ENCODE measurements at regions not wholly inside any gene's neighbourhood (a gene's known extent, or its start where the extent isn't known, plus 50 kb on each side); places are given as distances from the start of the nearest gene placed in this dataset.
"Not testable (repeated sequence)": the region's sequence is repeated elsewhere in the genome, so short reads cannot be mapped to it uniquely, and the experiment has no call there.

DNA sequence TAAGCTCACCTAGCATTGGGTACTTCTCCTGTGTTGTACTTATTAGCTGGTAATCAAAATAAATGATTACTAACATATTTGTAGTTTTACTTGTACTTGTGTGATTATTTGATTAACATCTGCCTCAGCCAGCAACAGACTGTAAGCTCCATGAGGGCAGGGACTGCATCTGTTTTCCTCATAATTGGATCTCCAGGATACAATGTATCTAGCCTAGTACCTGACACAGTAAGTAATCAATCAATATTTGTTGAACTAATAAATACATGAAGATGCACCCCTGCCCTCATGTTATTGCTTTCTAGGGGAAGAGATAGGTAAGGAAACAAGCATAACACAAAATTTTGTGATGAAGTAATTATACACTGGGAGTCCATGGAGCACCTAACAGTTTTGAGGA lies 101.5 kb downstream of the TENT5C start:
- DNase-seq (ENCODE audit: low read depth): no peak

DNA sequence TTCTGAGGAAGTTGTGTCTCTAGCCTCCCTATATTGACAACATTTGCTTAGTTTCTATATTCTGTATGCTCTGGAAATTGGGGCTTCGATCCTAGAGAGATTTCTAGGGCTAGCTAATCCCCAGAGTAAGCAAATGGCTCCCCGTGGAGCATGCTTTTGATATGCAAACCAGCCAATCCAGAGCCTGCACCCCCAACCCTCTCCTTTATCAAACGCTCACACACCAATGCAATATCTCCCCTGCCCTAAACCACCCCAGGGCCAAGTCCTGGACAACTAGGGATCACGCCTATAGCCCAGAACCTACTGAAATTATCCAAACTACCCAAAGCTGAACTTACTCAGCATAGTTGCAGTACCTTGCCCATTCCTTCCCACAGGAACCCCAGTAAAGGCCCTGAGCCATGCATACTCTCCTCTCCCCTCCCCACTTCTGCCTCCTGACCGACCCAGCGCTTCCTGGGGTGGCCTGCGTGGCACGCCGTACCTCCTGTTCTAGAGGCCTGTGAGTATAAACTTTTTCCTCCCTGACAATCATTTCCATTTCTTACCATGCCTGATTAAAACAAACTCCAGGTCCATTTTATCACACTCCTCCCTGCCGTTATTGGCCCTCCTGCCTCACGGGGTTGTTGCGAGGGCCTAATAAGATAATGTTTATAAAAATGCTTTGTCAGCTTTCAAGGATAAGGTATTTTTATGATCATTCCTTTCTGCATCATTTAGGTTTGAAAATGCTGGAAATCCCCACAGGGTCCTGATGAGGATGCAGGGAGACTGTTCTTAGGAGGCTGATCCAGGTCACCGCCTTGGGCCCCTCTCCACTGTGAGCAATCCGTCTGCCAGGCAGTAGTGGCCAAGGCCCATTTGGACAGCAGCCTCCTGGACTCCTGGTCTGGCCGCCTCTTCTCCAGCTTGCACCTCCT lies 102.7 kb downstream of the TENT5C start:
- no peak for DNase-seq (ENCODE audit: low read depth)

DNA sequence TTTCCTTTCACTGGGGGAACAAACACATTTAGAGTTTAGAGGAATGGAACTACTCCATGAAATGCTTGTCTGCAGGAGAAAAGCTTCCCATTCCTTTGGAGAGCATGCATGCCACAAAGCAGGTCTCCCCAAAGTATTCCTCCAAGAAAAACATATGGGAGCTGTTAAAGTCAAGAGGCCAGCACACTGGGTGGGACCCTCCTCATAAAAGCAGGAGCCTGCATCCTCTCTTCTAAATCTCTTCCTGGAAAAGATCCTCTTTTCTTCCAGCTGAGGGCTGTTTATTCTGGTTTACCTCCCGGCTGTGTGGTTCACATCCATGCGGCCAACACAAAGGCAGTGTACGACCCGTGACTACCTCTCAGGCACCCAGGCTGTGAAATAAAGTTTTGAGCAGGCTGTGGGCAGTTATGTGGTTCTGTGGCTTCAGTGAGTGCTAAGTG lies 103.4 kb downstream of the TENT5C start:
- DNase-seq (ENCODE audit: low read depth): no peak

DNA sequence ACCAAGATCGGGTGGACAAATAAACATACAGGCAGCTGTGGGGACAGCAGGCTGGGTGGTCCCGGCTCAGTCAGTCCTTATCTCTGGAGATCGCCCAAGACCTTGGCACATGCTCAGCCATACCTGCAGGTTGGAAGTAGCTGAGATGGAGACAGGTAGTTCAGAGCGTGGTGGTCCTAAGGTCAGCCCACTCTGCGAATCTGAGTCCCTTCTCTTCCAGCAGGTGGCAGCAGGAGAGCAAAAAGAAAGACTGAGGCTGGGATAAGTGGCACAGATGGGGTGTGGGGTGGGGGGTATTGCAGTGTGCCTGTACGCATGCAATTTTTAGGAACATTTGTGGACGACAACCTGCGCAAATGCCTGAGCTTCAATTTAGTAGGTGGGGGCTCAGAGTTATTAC lies 104.9 kb downstream of the TENT5C start:
- no peak for DNase-seq (ENCODE audit: low read depth)

DNA sequence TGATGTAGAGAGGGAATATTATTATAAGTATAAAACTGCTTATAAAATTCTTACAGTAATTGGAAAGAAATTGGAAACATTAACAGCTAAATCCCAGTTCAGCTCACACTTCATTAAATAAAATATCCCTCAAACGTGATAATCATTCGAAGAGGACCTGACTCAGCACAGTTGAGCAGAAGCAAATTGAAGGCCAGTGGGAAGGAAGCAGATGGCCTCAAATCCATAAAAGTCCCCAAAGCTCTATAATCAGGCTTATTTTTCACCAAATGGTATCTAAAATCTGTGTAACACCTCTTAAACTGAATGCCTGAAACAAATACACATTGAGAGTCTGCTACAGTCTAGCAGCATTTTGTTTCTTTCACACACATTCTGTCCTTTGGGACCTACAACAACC lies 106.8 kb downstream of the TENT5C start:
- DNase-seq (ENCODE audit: low read depth): no peak

DNA sequence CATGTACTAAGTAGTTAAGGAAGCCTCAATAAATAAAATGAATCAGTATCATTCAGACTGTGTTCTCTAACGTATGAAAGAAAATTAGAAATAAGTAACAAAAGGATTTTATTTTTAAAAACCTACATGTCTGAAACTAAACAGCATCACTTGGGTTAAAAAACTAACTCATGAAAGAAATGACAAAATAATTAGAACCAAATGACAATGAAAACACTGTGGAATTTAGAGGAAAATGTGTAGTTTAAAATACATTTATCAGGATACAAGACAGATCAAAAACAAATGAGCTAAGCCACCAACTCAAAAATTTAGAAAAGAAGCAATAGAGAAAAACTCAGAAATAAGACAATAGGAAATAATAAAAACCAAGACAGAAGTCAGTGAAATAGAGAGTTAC lies 108.7 kb downstream of the TENT5C start:
- DNase-seq (ENCODE audit: low read depth): no peak

DNA sequence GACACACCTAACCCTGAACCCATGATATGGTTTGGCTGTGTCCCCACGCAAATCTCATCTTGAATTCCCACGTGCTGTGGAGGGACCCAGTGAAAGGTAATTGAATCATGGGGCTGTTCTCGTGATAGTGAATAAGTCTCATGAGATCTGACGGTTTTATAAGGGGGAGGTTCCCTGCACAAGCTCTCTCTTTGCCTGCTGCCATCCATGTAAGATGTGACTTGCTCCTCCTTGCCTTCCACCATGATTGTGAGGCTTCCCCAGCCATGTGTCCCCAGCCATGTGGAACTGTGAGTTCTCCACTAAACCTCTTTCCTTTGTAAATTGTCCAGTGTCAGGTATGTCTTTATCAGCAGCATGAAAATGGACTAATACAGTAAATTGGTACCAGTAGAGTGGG lies 110.2 kb downstream of the TENT5C start:
- not testable (repeated sequence) for DNase-seq (ENCODE audit: low read depth)

DNA sequence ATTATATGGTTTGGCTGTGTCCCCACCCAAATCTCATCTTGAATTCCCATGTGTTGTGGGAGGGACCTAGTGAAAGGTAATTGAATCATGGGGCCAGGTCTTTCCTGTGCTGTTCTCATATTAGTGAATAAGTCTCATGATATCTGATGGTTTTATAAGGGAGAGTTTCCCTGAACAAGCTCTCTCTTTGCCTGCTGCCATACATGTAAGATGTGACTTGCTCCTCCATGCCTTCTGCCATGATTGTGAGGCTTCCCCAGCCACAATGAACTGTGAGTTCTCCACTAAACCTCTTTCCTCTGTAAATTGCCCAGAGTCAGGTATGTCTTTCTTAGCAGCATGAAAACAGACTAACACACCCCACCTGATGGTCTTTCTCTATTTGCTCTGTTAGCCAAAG lies 112.1 kb downstream of the TENT5C start:
- DNase-seq (ENCODE audit: low read depth): not testable (repeated sequence)

DNA sequence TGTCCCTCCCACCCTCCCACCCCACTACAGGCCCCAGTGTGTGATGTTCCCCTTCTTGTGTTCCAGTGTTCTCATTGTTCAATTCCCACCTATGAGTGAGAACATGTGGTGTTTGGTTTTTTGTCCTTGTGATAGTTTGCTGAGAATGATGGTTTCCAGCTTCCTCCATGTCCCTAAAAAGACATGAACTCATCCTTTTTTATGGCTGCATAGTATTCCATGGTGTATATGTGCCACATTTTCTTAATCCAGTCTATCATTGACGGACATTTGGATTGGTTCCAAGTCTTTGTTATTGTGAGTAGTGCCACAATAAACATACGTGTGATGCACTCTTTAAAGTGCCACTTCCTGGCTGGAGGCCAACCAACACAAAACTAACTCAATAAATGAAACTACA lies 112.7 kb downstream of the TENT5C start:
- DNase-seq (ENCODE audit: low read depth): not testable (repeated sequence)

DNA sequence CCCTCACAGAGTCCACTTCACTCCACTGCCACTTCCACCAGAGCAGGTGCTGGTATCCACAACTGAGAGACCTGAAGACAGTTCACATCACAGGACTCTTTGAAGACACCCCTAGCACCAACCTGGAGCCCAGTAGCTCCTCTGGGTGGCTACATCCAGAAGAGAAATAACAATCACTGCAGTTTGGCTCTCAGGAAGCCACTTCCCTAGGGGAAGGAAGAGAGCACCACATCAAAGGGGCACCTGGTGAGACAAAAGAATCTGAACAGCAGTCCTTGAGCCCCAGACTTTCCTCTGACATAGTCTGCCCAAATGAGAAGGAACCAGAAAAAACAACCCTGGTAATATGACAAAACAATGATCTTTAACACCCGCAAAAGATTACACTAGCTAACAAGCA lies 113.2 kb downstream of the TENT5C start:
- no peak for DNase-seq (ENCODE audit: low read depth)

DNA sequence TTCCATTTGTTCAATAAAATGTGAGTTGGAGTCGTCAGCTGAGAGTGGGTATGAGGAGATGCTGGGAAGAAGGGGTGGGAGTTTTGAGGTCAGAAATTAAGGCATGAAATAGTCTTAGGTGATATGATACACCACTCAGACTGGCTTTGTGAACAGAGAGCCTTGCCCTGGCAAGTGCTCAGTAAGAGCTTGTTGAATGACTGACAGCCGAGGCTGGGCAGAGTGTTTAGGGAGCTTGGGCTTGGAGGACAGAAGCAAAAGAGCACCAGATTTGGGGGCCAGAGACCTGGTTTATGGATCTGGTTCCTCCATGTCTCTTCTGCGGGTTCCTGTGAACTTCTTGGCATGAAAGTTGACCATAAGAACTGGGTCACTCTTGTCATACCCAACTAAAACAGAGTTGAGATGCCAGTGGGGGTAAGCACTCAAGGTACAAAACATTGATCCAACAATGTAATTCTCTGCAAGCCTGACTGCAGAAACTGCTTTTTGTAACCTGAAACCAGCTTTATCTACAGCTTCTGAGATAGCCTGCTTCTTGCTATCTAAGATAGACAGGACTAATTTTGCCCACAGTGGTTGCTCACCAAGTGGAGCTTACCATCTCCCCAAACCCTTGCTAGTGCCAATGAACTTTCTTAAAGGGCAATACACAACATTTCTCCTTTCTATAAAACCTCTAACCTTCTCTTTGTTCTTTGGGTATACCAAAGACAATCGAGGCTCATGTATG lies 126.4 kb downstream of the TENT5C start:
- no peak for DNase-seq (ENCODE audit: low read depth)

DNA sequence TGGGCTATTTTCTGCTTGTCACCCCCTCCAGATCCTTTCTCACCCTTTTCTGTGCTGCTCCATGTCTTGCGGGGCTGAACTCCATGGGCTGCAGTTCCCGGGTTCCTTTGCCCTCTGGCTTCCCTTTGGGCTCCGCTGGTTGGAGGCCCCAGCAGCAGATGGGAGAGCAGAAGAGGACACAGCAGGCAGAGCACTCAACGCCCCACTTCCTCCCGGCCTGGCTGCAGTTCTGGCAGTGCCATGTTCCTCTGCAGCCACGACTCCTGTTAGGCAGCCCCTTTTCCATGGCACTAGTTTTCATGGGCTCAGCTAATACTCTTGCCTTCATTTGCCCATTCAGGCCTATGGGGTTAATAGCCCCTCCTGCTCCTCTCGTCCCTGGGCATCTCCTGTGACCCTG lies 127.1 kb downstream of the TENT5C start:
- no peak for DNase-seq (ENCODE audit: low read depth)

DNA sequence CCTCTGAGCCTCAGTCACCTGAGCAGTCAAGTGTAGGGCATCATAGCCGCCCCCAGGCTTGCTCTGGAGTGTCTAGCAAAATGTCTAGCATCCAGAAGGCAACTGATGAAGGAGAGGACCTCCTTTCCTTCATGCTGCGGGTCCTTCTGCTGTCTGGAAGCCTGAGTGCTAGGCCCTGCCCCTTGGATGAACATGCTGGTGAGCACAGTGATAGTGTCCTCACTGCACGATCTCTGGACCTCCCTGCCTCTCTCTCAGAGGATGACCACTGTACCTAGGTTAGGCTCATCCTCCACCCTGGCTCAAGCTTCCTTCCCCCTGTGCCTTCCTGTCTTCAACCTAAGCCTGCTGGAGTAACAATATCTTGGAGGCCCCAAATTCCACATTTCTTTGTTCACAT lies 128.6 kb downstream of the TENT5C start:
- no peak for DNase-seq (ENCODE audit: low read depth)

DNA sequence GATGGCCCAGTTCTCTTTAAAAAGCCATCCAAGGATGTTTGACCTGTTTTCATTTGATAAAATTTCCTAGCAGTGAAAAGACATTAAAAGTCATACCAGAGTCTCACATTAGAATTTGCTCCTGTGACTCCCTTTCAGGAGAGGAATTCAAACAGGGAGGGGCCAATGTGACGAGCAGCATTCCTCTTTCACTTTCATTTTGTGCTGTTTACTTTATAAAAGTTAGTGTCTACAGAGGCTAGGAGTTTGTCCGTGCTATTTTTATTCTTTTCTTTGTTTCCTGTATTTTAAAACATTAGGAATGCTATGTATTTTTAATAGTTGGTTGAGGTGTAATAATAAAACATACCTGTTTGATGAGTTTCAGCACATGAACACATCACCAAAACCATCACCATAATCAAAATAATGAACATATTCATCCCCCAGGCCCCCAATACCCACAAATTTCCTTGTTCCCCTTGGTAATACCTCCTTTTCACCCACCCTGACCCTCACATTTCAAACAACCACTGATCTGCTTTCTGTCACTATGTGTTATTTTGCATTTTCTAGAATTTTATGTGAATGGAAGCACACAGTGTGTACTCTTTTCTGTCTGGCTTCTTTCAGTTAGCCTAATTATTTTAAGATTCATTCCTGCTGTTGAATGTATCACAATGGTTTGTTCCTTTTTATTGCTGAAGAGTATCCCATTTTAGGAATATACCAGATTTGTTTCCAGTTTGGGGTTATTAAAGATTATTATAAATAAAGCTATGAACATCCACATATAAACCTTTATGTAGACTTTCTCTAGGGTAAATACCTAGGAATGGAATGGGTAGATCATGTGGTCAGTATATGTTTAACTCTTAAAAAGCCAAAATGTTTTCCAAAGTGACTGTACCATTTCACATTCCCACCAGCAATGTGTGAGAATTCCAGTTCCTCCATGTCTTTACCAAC lies 129.5 kb downstream of the TENT5C start:
- DNase-seq (ENCODE audit: low read depth): no peak

DNA sequence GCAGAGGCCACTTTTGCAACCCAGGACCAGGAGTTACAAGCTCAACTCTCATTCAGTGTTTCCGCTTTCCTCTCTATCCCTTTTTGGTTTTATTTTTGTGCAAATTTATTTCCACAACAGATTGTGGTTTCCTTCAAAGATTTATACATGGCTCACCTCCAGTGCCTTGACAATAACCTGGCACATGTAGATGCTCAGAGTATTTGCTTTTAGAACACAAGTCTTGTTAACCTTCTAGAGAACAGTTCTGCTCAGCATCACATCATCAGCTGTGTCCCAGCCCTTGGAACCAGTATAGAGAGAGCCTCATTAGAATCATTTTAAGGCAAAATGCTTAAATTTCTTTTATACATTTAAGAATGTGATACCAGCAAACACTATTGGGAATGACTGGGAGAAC lies 133.7 kb downstream of the TENT5C start:
- no peak for DNase-seq (ENCODE audit: low read depth)

DNA sequence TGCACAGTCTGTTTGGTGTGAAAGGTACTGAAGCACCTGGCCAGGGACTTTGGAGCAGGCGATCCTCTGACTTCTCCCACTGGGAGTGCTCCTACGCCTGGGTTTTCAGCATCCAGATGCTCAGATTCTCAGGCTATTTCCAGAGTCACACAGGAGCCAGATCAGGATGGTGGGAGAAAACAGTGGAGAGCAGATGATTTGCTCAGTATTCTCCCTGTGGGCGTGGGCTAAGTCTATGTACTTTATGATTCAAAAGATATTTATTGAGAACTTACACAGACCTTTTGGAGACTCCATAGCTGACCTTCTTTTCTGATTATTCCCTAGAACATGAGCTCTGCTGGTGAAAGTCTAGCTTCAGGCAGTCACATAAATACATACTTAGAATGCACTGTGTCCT lies 134.6 kb downstream of the TENT5C start:
- DNase-seq (ENCODE audit: low read depth): no peak

DNA sequence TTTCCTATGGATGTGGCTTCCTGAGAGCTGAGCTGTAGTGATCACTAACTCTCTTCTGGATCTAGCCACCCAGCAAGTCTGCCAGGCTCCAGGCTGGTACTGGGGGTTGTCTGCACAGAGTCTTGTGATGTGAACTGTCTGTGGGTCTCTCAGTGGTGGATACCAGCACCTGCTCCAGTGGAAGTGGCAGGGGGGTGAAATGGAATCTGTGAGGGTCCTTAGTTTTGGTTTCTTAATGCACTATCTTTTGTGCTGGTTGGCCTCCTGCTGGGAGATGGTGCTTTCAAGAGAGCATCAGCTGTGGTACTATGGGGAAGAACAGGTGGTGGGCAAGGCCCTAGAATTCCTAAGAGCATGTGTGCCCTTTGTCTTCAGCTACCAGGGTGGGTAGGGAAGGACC lies 140.7 kb downstream of the TENT5C start:
- not testable (repeated sequence) for DNase-seq (ENCODE audit: low read depth)

DNA sequence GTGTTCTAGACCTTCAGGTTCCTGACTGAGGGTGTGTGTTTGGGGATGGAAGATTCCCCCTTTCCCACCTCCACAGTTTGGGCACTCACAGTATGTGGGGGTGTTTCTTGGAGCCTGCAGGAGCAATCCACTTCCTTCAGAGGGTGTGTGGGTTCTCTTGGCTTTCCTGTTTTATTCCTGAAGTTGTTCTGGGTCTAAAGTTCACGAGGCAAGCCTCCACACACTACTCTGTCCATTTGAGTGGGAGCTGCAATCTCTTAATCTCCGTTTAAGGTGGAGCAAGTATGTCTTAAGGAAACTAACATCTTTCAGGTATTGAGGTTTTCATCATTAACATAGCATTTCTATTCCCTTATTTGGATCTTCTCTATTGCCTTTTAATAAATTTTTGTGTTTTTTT lies 141.8 kb downstream of the TENT5C start:
- no peak for DNase-seq (ENCODE audit: low read depth)

DNA sequence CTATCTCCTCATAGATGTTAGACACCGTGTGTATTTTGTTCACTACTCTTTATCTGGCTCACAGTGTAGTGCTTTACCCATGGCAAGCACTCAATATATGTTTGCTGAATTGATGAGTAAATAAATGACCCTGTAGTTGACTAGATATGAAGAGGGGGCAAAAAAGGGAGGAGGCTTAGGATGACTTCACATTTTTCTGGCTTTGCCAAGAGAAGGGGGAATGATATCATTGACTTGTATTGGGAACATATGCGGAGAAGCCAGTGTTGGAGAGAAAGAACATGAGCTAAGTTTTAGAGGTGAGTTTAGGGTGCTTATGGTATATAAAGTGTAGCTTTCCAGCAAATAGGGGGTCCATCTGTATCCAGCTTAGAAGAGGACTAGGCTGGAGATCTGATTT lies 145.5 kb downstream of the TENT5C start:
- no peak for DNase-seq (ENCODE audit: low read depth)

DNA sequence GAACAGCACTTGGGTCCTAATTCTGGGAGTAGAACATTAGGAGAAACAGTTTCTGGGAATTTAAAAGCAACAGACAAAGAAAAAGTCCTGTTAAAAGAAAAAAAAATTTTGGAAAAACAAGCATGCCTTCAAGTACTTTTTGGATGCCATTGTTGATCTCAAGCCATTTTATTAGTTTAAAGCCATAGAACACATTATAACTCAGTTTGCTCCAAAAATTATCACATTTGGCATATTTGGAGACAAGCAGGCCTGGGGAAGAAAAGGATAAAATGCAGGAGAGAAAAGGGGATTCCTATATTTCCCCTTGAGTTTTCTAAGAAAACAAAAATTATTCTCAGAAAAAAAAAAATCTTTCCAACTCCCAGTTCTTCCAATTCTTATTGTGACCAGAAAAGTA lies 146.8 kb downstream of the TENT5C start:
- DNase-seq (ENCODE audit: low read depth): no peak

DNA sequence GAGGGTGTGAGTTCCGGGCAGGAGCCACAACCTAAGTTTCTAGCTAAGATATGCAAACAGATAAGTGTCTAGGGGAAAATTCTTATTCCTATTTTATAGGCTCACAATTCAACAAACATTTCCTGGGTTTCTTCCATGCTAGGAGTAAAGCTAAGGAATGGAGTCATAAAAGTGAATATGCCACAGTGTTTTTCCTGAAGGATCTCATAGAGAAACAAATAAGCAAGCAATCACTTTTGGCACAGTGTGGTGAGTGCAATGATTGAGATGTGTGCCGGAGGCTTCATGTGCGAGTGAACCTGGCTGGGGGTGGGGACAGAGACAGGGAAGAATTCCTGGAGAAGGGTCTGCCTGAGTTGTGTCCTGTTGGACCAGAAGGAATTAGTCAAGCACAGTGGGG lies 147.4 kb downstream of the TENT5C start:
- no peak for DNase-seq (ENCODE audit: low read depth)

DNA sequence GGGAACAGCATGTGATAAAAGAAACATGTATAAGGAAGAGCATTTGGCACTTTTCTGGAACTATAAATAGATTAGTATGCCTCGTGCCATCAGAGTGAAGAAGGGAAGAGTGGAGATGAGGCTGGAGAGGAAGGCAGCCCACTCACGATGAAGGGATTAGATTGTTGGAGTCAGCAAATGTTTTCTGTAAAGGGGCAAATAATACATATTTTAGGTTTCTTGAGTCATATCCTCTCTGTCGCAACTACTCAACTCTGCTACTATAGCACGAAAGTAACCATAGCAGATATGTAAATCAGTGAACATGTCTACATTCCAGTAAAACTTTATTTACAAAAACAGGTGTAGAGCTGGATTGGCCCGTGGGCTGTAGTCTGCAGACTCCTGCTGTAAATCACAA lies 147.8 kb downstream of the TENT5C start:
- DNase-seq (ENCODE audit: low read depth): no peak
